ENCODE measurements at regions not wholly inside any gene's neighbourhood (a gene's known extent, or its start where the extent isn't known, plus 50 kb on each side); places are given as distances from the start of the nearest gene placed in this dataset.
"Not testable (repeated sequence)": the region's sequence is repeated elsewhere in the genome, so short reads cannot be mapped to it uniquely, and the experiment has no call there.

GRCh38 chr10:121138918-121139317, 287.8 kb downstream of the WDR11 start:
- DNase-seq: no peak

- not testable (repeated sequence) for DNase-seq
These were observed 294.7 kb downstream of the WDR11 start for GRCh38 chr10:121145802-121146395.

- DNase-seq: no peak
These were observed 297.8 kb downstream of the WDR11 start for GRCh38 chr10:121148921-121149320.

- DNase-seq: no peak
These were observed 300.9 kb downstream of the WDR11 start for GRCh38 chr10:121152033-121152432.

- no peak for DNase-seq
These were observed 301.8 kb downstream of the WDR11 start for GRCh38 chr10:121152935-121153334.

- DNase-seq: no peak
These were observed 303.1 kb downstream of the WDR11 start for GRCh38 chr10:121154310-121154709.

- no peak for DNase-seq
These were observed 303.7 kb downstream of the WDR11 start for GRCh38 chr10:121154846-121155245.

GRCh38 chr10:121155742-121156474, 304.7 kb downstream of the WDR11 start:
- DNase-seq: no peak

GRCh38 chr10:121157998-121158397, 306.8 kb downstream of the WDR11 start:
- peak in 1 of 2 donors; percentile 27 for DNase-seq

GRCh38 chr10:121158988-121159579, 307.9 kb downstream of the WDR11 start:
- no peak for DNase-seq

GRCh38 chr10:121159670-121160069, 308.5 kb downstream of the WDR11 start:
- no peak for DNase-seq

GRCh38 chr10:121165276-121165675, 314.1 kb downstream of the WDR11 start:
- DNase-seq: no peak

GRCh38 chr10:121167534-121168243, 316.5 kb downstream of the WDR11 start:
- DNase-seq: no peak

GRCh38 chr10:121168545-121169216, 317.5 kb downstream of the WDR11 start:
- no peak for DNase-seq

GRCh38 chr10:121169406-121169805, 318.2 kb downstream of the WDR11 start:
- DNase-seq: no peak

- no peak for DNase-seq
These were observed 320.9 kb downstream of the WDR11 start for GRCh38 chr10:121171825-121172787.

GRCh38 chr10:121179006-121179405, 327.8 kb downstream of the WDR11 start:
- DNase-seq: no peak

GRCh38 chr10:121182219-121182618, 331.1 kb downstream of the WDR11 start:
- no peak for DNase-seq

- no peak for DNase-seq
These were observed 332.1 kb downstream of the WDR11 start for GRCh38 chr10:121183236-121183635.

GRCh38 chr10:121183707-121184106, 332.5 kb downstream of the WDR11 start:
- DNase-seq: no peak

- no peak for DNase-seq
These were observed 334.8 kb downstream of the WDR11 start for GRCh38 chr10:121185816-121186455.

All from CD4-positive, alpha-beta T cell treated with Interferon alpha-2 for 1 hour (primary cell).